Progenitor cell of endocrine pancreas (in vitro differentiated cells): ENCODE measurements at regions not wholly inside any gene's neighbourhood (a gene's known extent, or its start where the extent isn't known, plus 50 kb on each side); places are given as distances from the start of the nearest gene placed in this dataset.

ENCODE experiments used
- DNase-seq: peaks from one replicate; pipeline ENCODE4 v3.0.0; 2021; ENCODE audit warnings: low spot score; ENCODE audit not compliant: unreplicated experiment
- H3K27ac Mint-ChIP-seq: 2 replicates; pipeline ENCODE4 v1.8.0; 2021; ENCODE audit warnings: mild to moderate bottlenecking, moderate library complexity, mixed read lengths
- H3K27me3 Mint-ChIP-seq: 2 replicates; pipeline ENCODE4 v1.8.0; 2021; ENCODE audit warnings: mixed read lengths
- H3K36me3 Mint-ChIP-seq: 2 replicates; pipeline ENCODE4 v1.8.0; 2022; ENCODE audit warnings: mixed read lengths; ENCODE audit not compliant: insufficient read depth
- H3K4me1 Mint-ChIP-seq: 2 replicates; pipeline ENCODE4 v1.8.0; 2021; ENCODE audit warnings: low read depth, mixed read lengths
- H3K4me3 Mint-ChIP-seq: 2 replicates; pipeline ENCODE4 v1.8.0; 2021; ENCODE audit warnings: low read depth, mild to moderate bottlenecking, moderate library complexity, mixed read lengths
- H3K9me3 Mint-ChIP-seq: 2 replicates; pipeline ENCODE4 v1.8.0; 2021; ENCODE audit warnings: low read depth, mixed read lengths
- CTCF ChIP-seq: fragments of 200-600 bp; sonication (generic); IDR thresholded peaks from one replicate; pipeline ENCODE4 v1.5.0; 2021; ENCODE audit warnings: antibody characterized with exemption, mild to moderate bottlenecking; ENCODE audit not compliant: unreplicated experiment

- no peak overlapping the region for H3K27ac Mint-ChIP-seq
- peaks cover 3% of the 10 kb centered on the region for H3K27me3 Mint-ChIP-seq
- no peak for DNase-seq
- no peak overlapping the region for H3K4me3 Mint-ChIP-seq
- no peaks in the 10 kb centered on the region for H3K9me3 Mint-ChIP-seq
- H3K4me1 Mint-ChIP-seq = peaks cover 20% of the 10 kb centered on the region
- no peak for TF ChIP-seq CTCF
- H3K36me3 Mint-ChIP-seq = no peaks in the 10 kb centered on the region
These were observed 347.7 kb upstream of the CDH8 start for GRCh38 chr16:62383941-62384340.

GRCh38 chr16:62370445-62370844 lies 334.2 kb upstream of the CDH8 start:
- no peak for TF ChIP-seq CTCF
- Mint-ChIP-seq H3K9me3 (peaks cover 4% of the 10 kb centered on the region), H3K36me3 (no peaks in the 10 kb centered on the region), H3K4me3 (no peak overlapping the region), H3K27me3 (no peaks in the 10 kb centered on the region), H3K4me1 (no peaks in the 10 kb centered on the region), H3K27ac (no peak overlapping the region)
- DNase-seq = no peak

GRCh38 chr16:62363501-62363900 lies 327.3 kb upstream of the CDH8 start:
- no peak for DNase-seq
- Mint-ChIP-seq H3K27me3 (peaks cover 5% of the 10 kb centered on the region), H3K9me3 (no peaks in the 10 kb centered on the region), H3K27ac (peak overlapping the region; percentile 18), H3K36me3 (no peaks in the 10 kb centered on the region), H3K4me3 (no peak overlapping the region), H3K4me1 (peaks cover 3% of the 10 kb centered on the region)
- TF ChIP-seq CTCF = peak; percentile 55

- Mint-ChIP-seq H3K27me3 (no peaks in the 10 kb centered on the region), H3K9me3 (peaks cover 4% of the 10 kb centered on the region), H3K27ac (no peak overlapping the region), H3K4me1 (no peaks in the 10 kb centered on the region), H3K36me3 (no peaks in the 10 kb centered on the region), H3K4me3 (no peak overlapping the region)
- no peak for TF ChIP-seq CTCF
- DNase-seq = no peak
These were observed 317.1 kb upstream of the CDH8 start for GRCh38 chr16:62353355-62353754.

- no peak for TF ChIP-seq CTCF
- Mint-ChIP-seq H3K4me1 (peaks cover 6% of the 10 kb centered on the region), H3K27me3 (no peaks in the 10 kb centered on the region), H3K36me3 (no peaks in the 10 kb centered on the region), H3K9me3 (no peaks in the 10 kb centered on the region), H3K27ac (no peak overlapping the region), H3K4me3 (no peak overlapping the region)
- no peak for DNase-seq
These were observed 306.0 kb upstream of the CDH8 start for GRCh38 chr16:62342216-62342615.
